ENCODE measurements at regions not wholly inside any gene's neighbourhood (a gene's known extent, or its start where the extent isn't known, plus 50 kb on each side); places are given as distances from the start of the nearest gene placed in this dataset.

DNA sequence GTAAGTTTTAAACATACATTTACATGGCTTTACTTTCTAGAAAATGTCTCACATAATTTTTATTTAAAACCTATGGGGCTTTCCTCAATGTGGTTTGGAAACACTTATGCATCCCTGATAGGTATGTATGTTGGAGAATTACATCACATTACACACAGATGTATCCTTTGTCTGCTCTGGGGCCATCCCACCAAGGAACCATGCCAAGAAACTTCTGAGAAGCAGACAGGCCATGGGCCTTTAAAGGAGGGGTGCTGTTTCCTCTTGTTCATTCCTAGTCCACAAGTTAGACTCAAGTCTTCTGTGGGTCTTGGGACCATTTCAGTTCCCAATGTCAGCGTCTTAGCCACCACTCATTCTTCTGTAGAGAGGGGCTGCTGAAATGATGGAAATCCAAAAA lies 162.0 kb upstream of the SETBP1 start:
- H2AK5ac ChIP-seq (ENCODE audit: low read depth, low read length), result no peak overlapping the region
- no peaks in the 10 kb centered on the region for H3K27me3 ChIP-seq (ENCODE audit: control insufficient read depth in 3 of 3, insufficient read depth in 3 of 3, low read depth in 1 of 3, low read length in 3 of 3)
- H2BK120ac ChIP-seq (ENCODE audit: low read depth, low read length), result no peak overlapping the region
- H3K79me1 ChIP-seq (ENCODE audit: low read depth, low read length), result no peaks in the 10 kb centered on the region
- no peak overlapping the region for H3K9ac ChIP-seq (ENCODE audit: low read depth, low read length, poor library complexity)
- no peak overlapping the region for H3K4me3 ChIP-seq (ENCODE audit: low read length in 2 of 2)
- H3K14ac ChIP-seq (ENCODE audit: low read length), result no peak overlapping the region
- no peak overlapping the region for H3K4me2 ChIP-seq (ENCODE audit: insufficient read depth, low read length, poor library complexity, severe bottlenecking)
- no peak overlapping the region for H2BK5ac ChIP-seq (ENCODE audit: low read length)
- no peak overlapping the region for H2BK12ac ChIP-seq (ENCODE audit: low read length)
- no peak overlapping the region for H3K4ac ChIP-seq (ENCODE audit: low read length)
- H3K23ac ChIP-seq (ENCODE audit: low read depth, low read length, poor library complexity), result no peak overlapping the region
- no peak overlapping the region for H3K27ac ChIP-seq (replicated peaks; ENCODE audit: low read length)
- WGBS, 2 donors (ENCODE audit: extremely low coverage in 2 of 2, insufficient read length in 2 of 2, insufficient replicate concordance in 1 of 2), result no CpG with 5 or more reads among the region's 1 CpG
- no peak overlapping the region for H2BK15ac ChIP-seq (ENCODE audit: low read length)
- H3K36me3 ChIP-seq (replicated peaks in 1 of 2; ENCODE audit: control insufficient read depth in 2 of 2, insufficient read depth in 2 of 2, low read length in 2 of 2), result no peaks in the 10 kb centered on the region
- H4K8ac ChIP-seq (ENCODE audit: low read depth, low read length), result no peak overlapping the region
- no peak overlapping the region for H2AFZ ChIP-seq (ENCODE audit: low read length)
- no peaks in the 10 kb centered on the region for H3K4me1 ChIP-seq (ENCODE audit: control insufficient read depth in 2 of 2, insufficient read depth in 1 of 2, low read depth in 1 of 2, low read length in 2 of 2)
- no peak for DNase-seq (ENCODE audit: low spot score)
- H4K91ac ChIP-seq (ENCODE audit: low read depth, low read length, poor library complexity), result no peak overlapping the region
- H3K18ac ChIP-seq (ENCODE audit: low read length), result no peak overlapping the region
- no peaks in the 10 kb centered on the region for H3K9me3 ChIP-seq (replicated peaks in 1 of 2; ENCODE audit: control insufficient read depth in 2 of 2, insufficient read depth in 1 of 2, low read depth in 1 of 2, low read length in 2 of 2)

DNA sequence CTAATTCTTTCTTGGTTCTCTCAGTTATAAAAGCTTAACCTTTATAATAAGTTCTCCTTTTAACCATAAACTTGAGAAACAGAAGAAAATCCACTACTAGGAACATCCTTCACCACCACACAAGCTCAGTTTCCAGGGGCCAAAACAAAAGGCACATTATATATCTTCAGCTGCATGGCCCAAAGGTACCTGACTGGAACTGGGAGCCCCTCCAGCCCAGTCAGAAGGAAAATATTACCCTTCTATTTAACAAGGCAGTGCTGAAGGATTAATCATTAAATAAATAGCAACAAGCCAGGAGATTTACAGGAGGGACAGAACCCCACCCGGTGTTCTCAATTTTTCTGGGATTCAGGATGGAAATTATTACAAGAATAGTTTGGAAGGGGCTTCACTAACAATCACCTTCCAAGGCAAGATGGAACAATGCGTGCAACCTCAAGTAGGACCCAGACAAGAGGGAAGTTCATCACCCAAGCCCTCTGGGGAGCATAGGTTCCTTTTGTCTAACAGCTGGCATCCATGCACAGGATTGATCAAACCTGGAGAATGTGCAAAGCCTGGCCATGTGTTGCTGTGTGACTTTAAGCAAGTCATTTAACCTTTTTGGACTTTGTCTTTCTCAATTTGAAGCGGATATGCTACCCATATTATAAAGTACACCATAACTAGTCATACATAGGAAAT lies 159.6 kb upstream of the SETBP1 start:
- Histone ChIP-seq H3K23ac (ENCODE audit: low read depth, low read length, poor library complexity) (no peak overlapping the region), H3K79me1 (ENCODE audit: low read depth, low read length) (no peaks in the 10 kb centered on the region), H3K27ac (replicated peaks; ENCODE audit: low read length) (no peak overlapping the region), H2BK5ac (ENCODE audit: low read length) (no peak overlapping the region), H4K91ac (ENCODE audit: low read depth, low read length, poor library complexity) (no peak overlapping the region), H3K14ac (ENCODE audit: low read length) (no peak overlapping the region), H2BK120ac (ENCODE audit: low read depth, low read length) (no peak overlapping the region), H2BK12ac (ENCODE audit: low read length) (no peak overlapping the region), H3K9me3 (replicated peaks in 1 of 2; ENCODE audit: control insufficient read depth in 2 of 2, insufficient read depth in 1 of 2, low read depth in 1 of 2, low read length in 2 of 2) (no peaks in the 10 kb centered on the region), H4K8ac (ENCODE audit: low read depth, low read length) (no peak overlapping the region), H2AFZ (ENCODE audit: low read length) (no peak overlapping the region), H3K4me3 (ENCODE audit: low read length in 2 of 2) (no peak overlapping the region), H2BK15ac (ENCODE audit: low read length) (no peak overlapping the region), H3K27me3 (ENCODE audit: control insufficient read depth in 3 of 3, insufficient read depth in 3 of 3, low read depth in 1 of 3, low read length in 3 of 3) (no peaks in the 10 kb centered on the region), H3K4me1 (ENCODE audit: control insufficient read depth in 2 of 2, insufficient read depth in 1 of 2, low read depth in 1 of 2, low read length in 2 of 2) (no peaks in the 10 kb centered on the region), H2AK5ac (ENCODE audit: low read depth, low read length) (no peak overlapping the region), H3K9ac (ENCODE audit: low read depth, low read length, poor library complexity) (no peak overlapping the region), H3K4ac (ENCODE audit: low read length) (no peak overlapping the region), H3K4me2 (ENCODE audit: insufficient read depth, low read length, poor library complexity, severe bottlenecking) (no peak overlapping the region), H3K36me3 (replicated peaks in 1 of 2; ENCODE audit: control insufficient read depth in 2 of 2, insufficient read depth in 2 of 2, low read length in 2 of 2) (no peaks in the 10 kb centered on the region), H3K18ac (ENCODE audit: low read length) (no peak overlapping the region)
- no CpG with 5 or more reads among the region's 3 CpGs for WGBS, 2 donors (ENCODE audit: extremely low coverage in 2 of 2, insufficient read length in 2 of 2, insufficient replicate concordance in 1 of 2)
- no peak for DNase-seq (ENCODE audit: low spot score)

DNA sequence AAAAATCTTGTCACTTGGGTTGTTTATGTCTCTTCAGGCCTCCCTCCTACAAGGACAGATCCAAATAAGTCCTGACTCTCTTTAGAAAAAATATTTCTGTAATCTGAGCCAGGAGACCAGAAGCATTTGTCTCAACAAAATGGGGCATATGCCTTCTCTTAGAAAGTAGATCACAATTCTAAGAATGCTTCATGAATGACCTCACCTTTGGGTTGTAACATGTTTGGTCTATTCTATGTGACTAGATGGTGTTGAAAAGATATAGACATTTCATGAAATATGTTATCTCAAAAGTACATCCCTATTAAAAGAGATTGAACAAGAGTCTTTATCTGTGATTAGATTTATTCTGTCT lies 159.0 kb upstream of the SETBP1 start:
- no peak for DNase-seq (ENCODE audit: low spot score)
- H3K9ac ChIP-seq (ENCODE audit: low read depth, low read length, poor library complexity), result no peak overlapping the region
- no peak overlapping the region for H3K18ac ChIP-seq (ENCODE audit: low read length)
- no peak overlapping the region for H4K8ac ChIP-seq (ENCODE audit: low read depth, low read length)
- no peaks in the 10 kb centered on the region for H3K27me3 ChIP-seq (ENCODE audit: control insufficient read depth in 3 of 3, insufficient read depth in 3 of 3, low read depth in 1 of 3, low read length in 3 of 3)
- H3K14ac ChIP-seq (ENCODE audit: low read length), result no peak overlapping the region
- H4K91ac ChIP-seq (ENCODE audit: low read depth, low read length, poor library complexity), result no peak overlapping the region
- no peaks in the 10 kb centered on the region for H3K4me1 ChIP-seq (ENCODE audit: control insufficient read depth in 2 of 2, insufficient read depth in 1 of 2, low read depth in 1 of 2, low read length in 2 of 2)
- no peak overlapping the region for H2BK5ac ChIP-seq (ENCODE audit: low read length)
- H3K4me2 ChIP-seq (ENCODE audit: insufficient read depth, low read length, poor library complexity, severe bottlenecking), result no peak overlapping the region
- H3K4ac ChIP-seq (ENCODE audit: low read length), result no peak overlapping the region
- H3K4me3 ChIP-seq (ENCODE audit: low read length in 2 of 2), result no peak overlapping the region
- H2BK12ac ChIP-seq (ENCODE audit: low read length), result no peak overlapping the region
- no peaks in the 10 kb centered on the region for H3K79me1 ChIP-seq (ENCODE audit: low read depth, low read length)
- H3K36me3 ChIP-seq (replicated peaks in 1 of 2; ENCODE audit: control insufficient read depth in 2 of 2, insufficient read depth in 2 of 2, low read length in 2 of 2), result no peaks in the 10 kb centered on the region
- no peak overlapping the region for H2BK15ac ChIP-seq (ENCODE audit: low read length)
- no peak overlapping the region for H2AFZ ChIP-seq (ENCODE audit: low read length)
- no peak overlapping the region for H2BK120ac ChIP-seq (ENCODE audit: low read depth, low read length)
- H3K23ac ChIP-seq (ENCODE audit: low read depth, low read length, poor library complexity), result no peak overlapping the region
- no peak overlapping the region for H3K27ac ChIP-seq (replicated peaks; ENCODE audit: low read length)
- no peaks in the 10 kb centered on the region for H3K9me3 ChIP-seq (replicated peaks in 1 of 2; ENCODE audit: control insufficient read depth in 2 of 2, insufficient read depth in 1 of 2, low read depth in 1 of 2, low read length in 2 of 2)
- no peak overlapping the region for H2AK5ac ChIP-seq (ENCODE audit: low read depth, low read length)

DNA sequence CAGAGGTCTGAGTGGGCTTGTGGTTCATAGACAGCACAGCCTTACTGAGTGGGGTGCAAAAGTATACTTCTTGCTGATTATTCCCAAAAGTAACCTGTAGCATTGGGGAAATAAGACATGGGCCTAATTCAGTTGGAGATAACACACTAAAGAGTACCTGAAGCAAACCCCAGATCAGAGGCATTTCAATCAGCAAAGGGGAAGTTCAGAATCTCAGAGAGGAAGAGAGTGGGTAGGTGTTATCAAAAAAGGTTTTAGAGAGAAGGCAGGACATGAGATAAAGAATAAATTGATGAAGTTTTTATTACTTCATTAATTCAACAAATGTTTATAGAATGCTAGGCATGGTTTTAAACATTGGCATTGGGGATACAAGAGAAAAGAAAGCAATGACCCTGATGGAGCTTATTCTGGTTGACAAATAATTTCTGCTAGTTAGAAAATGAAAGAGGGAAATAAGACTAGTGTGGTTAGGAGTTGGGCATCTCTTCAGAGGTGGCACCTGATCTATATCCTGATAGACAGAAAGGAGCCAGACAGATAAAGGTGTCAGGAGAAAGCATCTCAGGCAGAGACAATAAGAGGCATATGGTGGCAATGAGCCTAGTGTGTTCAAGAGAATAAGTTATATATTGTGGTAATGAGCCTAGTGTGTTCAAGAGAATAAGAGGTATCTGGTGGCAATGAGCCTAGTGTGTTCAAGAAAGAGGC lies 153.8 kb upstream of the SETBP1 start:
- Histone ChIP-seq H2BK120ac (ENCODE audit: low read depth, low read length) (no peak overlapping the region), H3K14ac (ENCODE audit: low read length) (no peak overlapping the region), H3K9me3 (replicated peaks in 1 of 2; ENCODE audit: control insufficient read depth in 2 of 2, insufficient read depth in 1 of 2, low read depth in 1 of 2, low read length in 2 of 2) (no peaks in the 10 kb centered on the region), H2BK12ac (ENCODE audit: low read length) (no peak overlapping the region), H4K91ac (ENCODE audit: low read depth, low read length, poor library complexity) (no peak overlapping the region), H3K36me3 (replicated peaks in 1 of 2; ENCODE audit: control insufficient read depth in 2 of 2, insufficient read depth in 2 of 2, low read length in 2 of 2) (no peaks in the 10 kb centered on the region), H2BK15ac (ENCODE audit: low read length) (no peak overlapping the region), H2AFZ (ENCODE audit: low read length) (no peak overlapping the region), H3K27me3 (ENCODE audit: control insufficient read depth in 3 of 3, insufficient read depth in 3 of 3, low read depth in 1 of 3, low read length in 3 of 3) (peaks cover 0 to 3% (median 0%) of the 10 kb centered on the region in 3 experiments), H3K79me1 (ENCODE audit: low read depth, low read length) (no peaks in the 10 kb centered on the region), H3K27ac (replicated peaks; ENCODE audit: low read length) (no peak overlapping the region), H2BK5ac (ENCODE audit: low read length) (no peak overlapping the region), H3K18ac (ENCODE audit: low read length) (no peak overlapping the region), H3K23ac (ENCODE audit: low read depth, low read length, poor library complexity) (no peak overlapping the region), H3K4ac (ENCODE audit: low read length) (no peak overlapping the region), H4K8ac (ENCODE audit: low read depth, low read length) (no peak overlapping the region), H3K9ac (ENCODE audit: low read depth, low read length, poor library complexity) (no peak overlapping the region), H3K4me3 (ENCODE audit: low read length in 2 of 2) (no peak overlapping the region), H2AK5ac (ENCODE audit: low read depth, low read length) (no peak overlapping the region), H3K4me1 (ENCODE audit: control insufficient read depth in 2 of 2, insufficient read depth in 1 of 2, low read depth in 1 of 2, low read length in 2 of 2) (no peaks in the 10 kb centered on the region), H3K4me2 (ENCODE audit: insufficient read depth, low read length, poor library complexity, severe bottlenecking) (no peak overlapping the region)
- no peak for DNase-seq (ENCODE audit: low spot score)
